GM18499 (cell line): ENCODE measurements at regions not wholly inside any gene's neighbourhood (a gene's known extent, or its start where the extent isn't known, plus 50 kb on each side); places are given as distances from the start of the nearest gene placed in this dataset.

Experiments
- ATAC-seq: cut with Tn5 transposase; IDR thresholded peaks from one replicate; pipeline ENCODE4 v1.9.1; 2021; ENCODE audit warnings: moderate number of reproducible peaks; ENCODE audit not compliant: insufficient read depth, unreplicated experiment

- ATAC-seq, result no peak
Observed at GRCh38 chr2:144248350-144249034, 271.4 kb downstream of the ZEB2 start.

GRCh38 chr2:144244938-144245337, 275.0 kb downstream of the ZEB2 start:
- ATAC-seq, result no peak

GRCh38 chr2:144242311-144242710, 277.6 kb downstream of the ZEB2 start:
- no peak for ATAC-seq

- ATAC-seq, result no peak
Observed at GRCh38 chr2:144241801-144242200, 278.1 kb downstream of the ZEB2 start.

- ATAC-seq, result peak; percentile 71
Observed at GRCh38 chr2:144240656-144241339, 279.1 kb downstream of the ZEB2 start.

GRCh38 chr2:144239726-144240125, 280.2 kb downstream of the ZEB2 start:
- no peak for ATAC-seq

- no peak for ATAC-seq
Observed at GRCh38 chr2:144239306-144239705, 280.6 kb downstream of the ZEB2 start.

GRCh38 chr2:144237830-144238627, 281.9 kb downstream of the ZEB2 start:
- ATAC-seq, result no peak

- ATAC-seq, result no peak
Observed at GRCh38 chr2:144237108-144237507, 282.8 kb downstream of the ZEB2 start.

GRCh38 chr2:144235050-144235449, 284.9 kb downstream of the ZEB2 start:
- ATAC-seq, result no peak

- ATAC-seq, result no peak
Observed at GRCh38 chr2:144234542-144234871, 285.4 kb downstream of the ZEB2 start.

- no peak for ATAC-seq
Observed at GRCh38 chr2:144233733-144234541, 286.0 kb downstream of the ZEB2 start.

GRCh38 chr2:144233317-144233716, 286.6 kb downstream of the ZEB2 start:
- ATAC-seq, result no peak

- ATAC-seq, result no peak
Observed at GRCh38 chr2:144230448-144231085, 289.4 kb downstream of the ZEB2 start.

GRCh38 chr2:144230033-144230432, 289.9 kb downstream of the ZEB2 start:
- no peak for ATAC-seq

- ATAC-seq, result no peak
Observed at GRCh38 chr2:144229296-144229695, 290.6 kb downstream of the ZEB2 start.

GRCh38 chr2:144227427-144228105, 292.4 kb downstream of the ZEB2 start:
- no peak for ATAC-seq

GRCh38 chr2:144225076-144225475, 294.8 kb downstream of the ZEB2 start:
- no peak for ATAC-seq

GRCh38 chr2:144224472-144224871, 295.4 kb downstream of the ZEB2 start:
- ATAC-seq, result no peak

GRCh38 chr2:144219979-144220378, 299.9 kb downstream of the ZEB2 start:
- no peak for ATAC-seq
